ENCODE measurements at regions not wholly inside any gene's neighbourhood (a gene's known extent, or its start where the extent isn't known, plus 50 kb on each side); places are given as distances from the start of the nearest gene placed in this dataset.

DNA sequence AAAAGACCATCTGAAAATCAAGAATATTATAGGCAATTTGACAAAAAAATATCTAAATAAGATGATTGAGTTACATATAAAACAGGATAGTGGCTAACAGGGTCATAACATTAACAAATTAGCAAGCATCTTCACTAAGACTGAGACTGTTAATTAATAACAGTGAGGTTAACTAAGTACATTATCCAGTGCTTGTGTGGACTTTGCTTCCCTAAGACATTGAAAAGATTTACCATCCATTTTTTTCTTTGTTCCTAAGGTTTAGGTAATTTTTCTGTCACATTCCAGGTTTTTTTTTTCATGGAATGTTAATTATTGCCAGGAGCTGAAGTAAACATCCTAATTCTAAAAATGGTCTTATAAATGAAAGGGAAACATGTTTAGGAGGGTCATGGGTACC, 227.6 kb downstream of the ANKRD7 start:
- no peak for DNase-seq (ENCODE audit: low spot score)
- TF ChIP-seq, protein P1, sequence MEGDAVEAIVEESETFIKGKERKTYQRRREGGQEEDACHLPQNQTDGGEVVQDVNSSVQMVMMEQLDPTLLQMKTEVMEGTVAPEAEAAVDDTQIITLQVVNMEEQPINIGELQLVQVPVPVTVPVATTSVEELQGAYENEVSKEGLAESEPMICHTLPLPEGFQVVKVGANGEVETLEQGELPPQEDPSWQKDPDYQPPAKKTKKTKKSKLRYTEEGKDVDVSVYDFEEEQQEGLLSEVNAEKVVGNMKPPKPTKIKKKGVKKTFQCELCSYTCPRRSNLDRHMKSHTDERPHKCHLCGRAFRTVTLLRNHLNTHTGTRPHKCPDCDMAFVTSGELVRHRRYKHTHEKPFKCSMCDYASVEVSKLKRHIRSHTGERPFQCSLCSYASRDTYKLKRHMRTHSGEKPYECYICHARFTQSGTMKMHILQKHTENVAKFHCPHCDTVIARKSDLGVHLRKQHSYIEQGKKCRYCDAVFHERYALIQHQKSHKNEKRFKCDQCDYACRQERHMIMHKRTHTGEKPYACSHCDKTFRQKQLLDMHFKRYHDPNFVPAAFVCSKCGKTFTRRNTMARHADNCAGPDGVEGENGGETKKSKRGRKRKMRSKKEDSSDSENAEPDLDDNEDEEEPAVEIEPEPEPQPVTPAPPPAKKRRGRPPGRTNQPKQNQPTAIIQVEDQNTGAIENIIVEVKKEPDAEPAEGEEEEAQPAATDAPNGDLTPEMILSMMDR (IDR thresholded peaks at IDR 0.05; ENCODE audit: extremely low read depth, missing control alignments) = no peak

DNA sequence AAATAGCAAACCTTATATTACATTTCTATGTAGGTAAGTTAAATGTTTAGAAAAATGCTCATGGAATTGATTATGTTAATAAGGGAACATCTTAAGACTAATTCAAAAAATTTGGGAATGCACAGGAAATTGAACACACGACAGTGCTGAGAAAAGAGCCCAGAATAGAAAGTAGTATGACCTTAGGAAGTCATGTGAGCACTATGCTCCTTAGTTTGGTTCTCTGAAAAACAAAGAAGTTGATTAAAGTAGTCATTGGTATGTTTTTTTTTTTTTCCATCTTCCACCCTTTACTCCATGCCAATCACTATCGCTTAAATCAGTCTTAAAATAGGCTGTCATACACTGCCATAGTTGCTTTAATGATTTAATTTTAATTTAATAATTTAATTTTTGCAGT, 242.9 kb downstream of the ANKRD7 start:
- no peak for DNase-seq (ENCODE audit: low spot score)
- TF ChIP-seq, protein P1 (IDR thresholded peaks at IDR 0.05; ENCODE audit: extremely low read depth, missing control alignments) = no peak

DNA sequence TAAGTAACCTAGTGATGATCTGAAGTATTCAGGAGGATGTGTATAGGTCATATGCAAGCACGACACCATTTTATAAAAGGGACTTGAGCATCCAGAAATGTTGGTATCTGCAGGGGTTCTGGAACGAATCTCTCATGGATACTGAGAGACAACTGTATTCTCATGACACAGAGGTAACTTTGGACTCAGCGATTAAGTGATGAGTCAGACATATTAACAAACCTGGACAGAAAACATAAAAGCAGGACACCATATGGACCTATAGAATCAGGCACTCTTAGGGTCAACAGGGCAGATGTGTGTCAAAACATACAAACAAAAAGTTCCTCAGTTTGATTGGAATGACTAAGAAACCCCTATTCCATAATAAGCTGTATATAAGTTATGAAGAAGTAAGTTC, 248.1 kb downstream of the ANKRD7 start:
- DNase-seq (ENCODE audit: low spot score) = no peak
- TF ChIP-seq, protein P1 (IDR thresholded peaks at IDR 0.05; ENCODE audit: extremely low read depth, missing control alignments) = no peak

DNA sequence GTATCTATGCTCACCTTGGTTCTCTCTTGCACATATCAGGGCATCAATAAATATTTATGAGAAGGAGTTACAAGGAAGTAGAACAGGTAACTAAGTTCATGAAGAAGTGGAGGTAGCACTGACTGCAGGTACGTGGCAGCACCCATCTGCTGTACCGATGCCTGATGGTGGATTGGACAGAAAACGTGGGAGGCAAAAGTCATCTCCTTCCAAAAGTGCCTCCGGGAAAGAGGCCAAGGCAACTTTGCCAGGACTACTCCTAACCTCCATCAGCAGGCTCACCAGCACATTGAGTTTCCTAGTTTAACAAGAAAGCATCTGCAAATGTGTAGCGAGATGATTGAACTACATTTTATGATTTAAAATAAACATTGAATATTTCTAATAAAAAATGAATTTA, 248.8 kb downstream of the ANKRD7 start:
- TF ChIP-seq, protein P1 (IDR thresholded peaks at IDR 0.05; ENCODE audit: extremely low read depth, missing control alignments) = no peak
- no peak for DNase-seq (ENCODE audit: low spot score)

DNA sequence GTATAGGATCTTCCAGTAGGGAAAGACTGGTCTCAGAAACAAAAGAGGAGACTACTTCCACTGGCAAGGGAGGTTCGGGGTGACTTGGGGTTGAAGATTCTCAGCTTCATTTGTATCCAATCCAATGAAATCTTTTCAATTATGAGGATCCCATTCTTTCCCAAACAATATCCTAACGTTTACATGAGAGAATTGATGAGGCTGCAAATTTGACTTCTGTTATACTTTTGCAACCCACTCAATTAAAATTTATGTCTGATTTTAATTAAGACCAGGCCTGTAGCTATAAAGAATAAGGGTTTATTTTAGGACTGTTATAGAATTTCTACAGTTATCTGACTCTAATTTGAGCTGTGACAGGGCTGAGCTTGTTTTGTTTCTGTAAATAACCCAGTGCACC, 251.5 kb downstream of the ANKRD7 start:
- TF ChIP-seq, protein P1 (IDR thresholded peaks at IDR 0.05; ENCODE audit: extremely low read depth, missing control alignments) = no peak
- DNase-seq (ENCODE audit: low spot score) = no peak

DNA sequence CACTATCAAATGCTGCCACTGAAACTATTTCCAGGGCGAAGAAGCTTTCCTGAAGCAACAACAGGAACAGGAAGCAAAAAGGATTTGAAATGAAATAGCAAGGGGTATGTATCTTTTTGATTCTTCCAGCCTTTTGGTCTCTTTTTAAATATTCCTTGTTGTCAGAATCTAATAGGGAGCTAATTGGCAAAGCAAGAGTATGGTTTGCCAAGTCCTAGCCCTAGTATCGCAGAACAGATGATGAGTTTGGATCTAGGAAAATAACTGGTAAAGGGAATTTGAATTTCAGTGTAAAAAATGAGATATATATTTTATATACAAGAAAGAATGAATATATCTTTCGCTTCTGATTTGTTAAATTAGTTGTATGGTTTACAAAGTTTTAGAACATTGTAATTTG, 252.5 kb downstream of the ANKRD7 start:
- DNase-seq (ENCODE audit: low spot score) = no peak
- TF ChIP-seq, protein P1 (IDR thresholded peaks at IDR 0.05; ENCODE audit: extremely low read depth, missing control alignments) = no peak

DNA sequence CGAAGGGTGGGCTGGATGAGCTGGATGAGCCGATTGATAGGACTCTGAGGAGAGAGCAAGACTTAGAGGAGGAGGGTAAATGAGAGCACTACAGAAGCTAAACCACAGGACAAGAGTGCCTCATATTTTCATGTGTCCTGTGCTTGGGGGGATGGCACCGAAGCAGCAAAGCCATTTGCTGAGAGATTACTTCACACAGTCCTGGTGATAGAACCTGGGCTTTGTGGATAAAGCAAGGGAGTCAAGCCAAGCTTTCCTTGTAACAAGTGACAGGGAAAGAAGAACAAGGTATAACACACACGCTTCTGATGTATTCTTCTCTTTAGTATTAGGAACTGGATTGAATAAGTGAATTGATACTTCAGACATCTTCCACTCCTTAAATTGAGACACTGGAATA, 253.7 kb downstream of the ANKRD7 start:
- no peak for DNase-seq (ENCODE audit: low spot score)
- TF ChIP-seq, protein P1 (IDR thresholded peaks at IDR 0.05; ENCODE audit: extremely low read depth, missing control alignments) = no peak
